Parathyroid adenoma (tissue), 2 donors: ENCODE measurements at regions not wholly inside any gene's neighbourhood (a gene's known extent, or its start where the extent isn't known, plus 50 kb on each side); places are given as distances from the start of the nearest gene placed in this dataset.

Experiments used
- H2AFZ ChIP-seq: fragments of 300-600 bp; sonication (generic); one replicate; pipeline ENCODE4 v1.7.0; 2017; ENCODE audit warnings: antibody characterized with exemption, mild to moderate bottlenecking
- H3K27ac ChIP-seq: fragments of 300-600 bp; sonication (generic); one replicate; pipeline ENCODE4 v1.7.0; 2017
- H3K27me3 ChIP-seq: fragments of 300-600 bp; sonication (generic); one replicate; pipeline ENCODE4 v1.7.0; 2017; ENCODE audit warnings: low read length; ENCODE audit not compliant: control insufficient read depth, insufficient read depth
- H3K36me3 ChIP-seq: fragments of 300-600 bp; sonication (generic); one replicate; pipeline ENCODE4 v1.7.0; 2017; ENCODE audit warnings: low read length; ENCODE audit not compliant: control insufficient read depth, insufficient read depth
- H3K4me1 ChIP-seq: fragments of 300-600 bp; sonication (generic); one replicate; pipeline ENCODE4 v1.7.0; 2017; ENCODE audit warnings: control low read depth
- H3K4me2 ChIP-seq: fragments of 300-600 bp; sonication (generic); one replicate; pipeline ENCODE4 v1.7.0; 2017; ENCODE audit warnings: low read length
- H3K4me3 ChIP-seq: fragments of 300-600 bp; sonication (generic); one replicate; pipeline ENCODE4 v1.7.0; 2017; ENCODE audit warnings: low read depth, low read length
- H3K79me2 ChIP-seq: fragments of 300-600 bp; sonication (generic); one replicate; pipeline ENCODE4 v1.7.0; 2017; ENCODE audit warnings: control low read depth
- H3K9ac ChIP-seq: fragments of 300-600 bp; sonication (generic); one replicate; pipeline ENCODE4 v1.7.0; 2017; ENCODE audit warnings: mild to moderate bottlenecking
- H3K9me3 ChIP-seq: fragments of 300-600 bp; sonication (generic); one replicate; pipeline ENCODE4 v1.7.0; 2017; ENCODE audit warnings: low read length; ENCODE audit not compliant: control insufficient read depth
- CTCF ChIP-seq: fragments of 300-600 bp; sonication (generic); IDR thresholded peaks from one replicate; pipeline ENCODE4 v1.7.0; 2017; ENCODE audit warnings: antibody characterized with exemption, mild to moderate bottlenecking
- donor health status: primary hyperparathyroidism.

GRCh38 chr21:35491920-35492678 lies 443.0 kb upstream of the RUNX1 start:
- H3K9me3 ChIP-seq = no peaks in the 10 kb centered on the region
- no peaks in the 10 kb centered on the region for H3K79me2 ChIP-seq
- H3K9ac ChIP-seq = no peak overlapping the region
- no peak overlapping the region for H3K4me3 ChIP-seq
- no peak overlapping the region for H3K27ac ChIP-seq
- H3K4me2 ChIP-seq = no peak overlapping the region
- H2AFZ ChIP-seq = no peak overlapping the region
- no peak for TF ChIP-seq CTCF
- H3K27me3 ChIP-seq = no peaks in the 10 kb centered on the region
- H3K4me1 ChIP-seq = no peaks in the 10 kb centered on the region
- H3K36me3 ChIP-seq = no peaks in the 10 kb centered on the region

- Histone ChIP-seq H3K4me3 (no peak overlapping the region), H2AFZ (no peak overlapping the region)
These were observed 442.0 kb upstream of the RUNX1 start for GRCh38 chr21:35491114-35491513.

GRCh38 chr21:35489389-35489980 lies 440.4 kb upstream of the RUNX1 start:
- Histone ChIP-seq H3K9me3 (no peaks in the 10 kb centered on the region), H3K79me2 (no peaks in the 10 kb centered on the region), H3K4me2 (no peak overlapping the region), H2AFZ (no peak overlapping the region), H3K36me3 (no peaks in the 10 kb centered on the region), H3K27ac (no peak overlapping the region), H3K4me1 (no peaks in the 10 kb centered on the region), H3K4me3 (no peak overlapping the region), H3K9ac (no peak overlapping the region), H3K27me3 (no peaks in the 10 kb centered on the region)
- TF ChIP-seq CTCF = no peak

More at GRCh38 chr21:35491114-35491513, 442.0 kb upstream of the RUNX1 start:
- Histone ChIP-seq H3K4me2 (no peak overlapping the region), H3K9me3 (no peaks in the 10 kb centered on the region), H3K36me3 (no peaks in the 10 kb centered on the region), H3K27me3 (no peaks in the 10 kb centered on the region), H3K27ac (no peak overlapping the region), H3K4me1 (no peaks in the 10 kb centered on the region), H3K9ac (no peak overlapping the region), H3K79me2 (no peaks in the 10 kb centered on the region)
- TF ChIP-seq CTCF = no peak

GRCh38 chr21:35488946-35489345 lies 439.8 kb upstream of the RUNX1 start:
- Histone ChIP-seq H3K4me2 (no peak overlapping the region), H2AFZ (no peak overlapping the region), H3K9me3 (no peaks in the 10 kb centered on the region), H3K4me1 (no peaks in the 10 kb centered on the region), H3K4me3 (no peak overlapping the region), H3K27me3 (no peaks in the 10 kb centered on the region), H3K27ac (no peak overlapping the region), H3K36me3 (no peaks in the 10 kb centered on the region), H3K9ac (no peak overlapping the region), H3K79me2 (no peaks in the 10 kb centered on the region)
- no peak for TF ChIP-seq CTCF

GRCh38 chr21:35485364-35485763 lies 436.3 kb upstream of the RUNX1 start:
- no peak for TF ChIP-seq CTCF
- Histone ChIP-seq H3K9ac (no peak overlapping the region), H3K36me3 (no peaks in the 10 kb centered on the region), H3K9me3 (no peaks in the 10 kb centered on the region), H3K4me2 (no peak overlapping the region), H3K27me3 (no peaks in the 10 kb centered on the region), H3K79me2 (no peaks in the 10 kb centered on the region), H2AFZ (no peak overlapping the region), H3K4me3 (no peak overlapping the region), H3K27ac (no peak overlapping the region), H3K4me1 (no peaks in the 10 kb centered on the region)
